Osteocyte (in vitro differentiated cells): ENCODE measurements at regions not wholly inside any gene's neighbourhood (a gene's known extent, or its start where the extent isn't known, plus 50 kb on each side); places are given as distances from the start of the nearest gene placed in this dataset.

Experiments used
- DNase-seq: peaks from one replicate; pipeline ENCODE4 v3.0.0; 2021; ENCODE audit warnings: mixed read lengths; ENCODE audit not compliant: unreplicated experiment; ENCODE audit errors: extremely low spot score
- H3K27ac Mint-ChIP-seq: one replicate; pipeline ENCODE4 v1.8.0; 2021; ENCODE audit warnings: mild to moderate bottlenecking, mixed read lengths; ENCODE audit not compliant: unreplicated experiment
- H3K27me3 Mint-ChIP-seq: one replicate; pipeline ENCODE4 v1.8.0; 2021; ENCODE audit warnings: mixed read lengths; ENCODE audit not compliant: unreplicated experiment
- H3K36me3 Mint-ChIP-seq: one replicate; pipeline ENCODE4 v1.8.0; 2021; ENCODE audit warnings: mixed read lengths; ENCODE audit not compliant: unreplicated experiment
- H3K4me1 Mint-ChIP-seq: one replicate; pipeline ENCODE4 v1.8.0; 2021; ENCODE audit warnings: mixed read lengths; ENCODE audit not compliant: unreplicated experiment
- H3K4me3 Mint-ChIP-seq: one replicate; pipeline ENCODE4 v1.8.0; 2021; ENCODE audit warnings: mild to moderate bottlenecking, moderate library complexity, mixed read lengths; ENCODE audit not compliant: unreplicated experiment
- H3K9me3 Mint-ChIP-seq: one replicate; pipeline ENCODE4 v1.8.0; 2021; ENCODE audit warnings: mixed read lengths; ENCODE audit not compliant: unreplicated experiment
- CTCF ChIP-seq: fragments of 200-600 bp; sonication (generic); IDR thresholded peaks from 2 replicates; pipeline ENCODE4 v1.5.0; 2021; ENCODE audit warnings: antibody characterized with exemption, mild to moderate bottlenecking, moderate library complexity

- TF ChIP-seq CTCF, result no peak
- H3K9me3 Mint-ChIP-seq, result peaks cover 4% of the 10 kb centered on the region
- peaks cover 19% of the 10 kb centered on the region for H3K4me1 Mint-ChIP-seq
- no peaks in the 10 kb centered on the region for H3K27me3 Mint-ChIP-seq
- H3K36me3 Mint-ChIP-seq, result no peaks in the 10 kb centered on the region
- no peak overlapping the region for H3K27ac Mint-ChIP-seq
- no peak overlapping the region for H3K4me3 Mint-ChIP-seq
- peak; percentile 27 for DNase-seq
Observed at GRCh38 chr22:27329131-27329850, 472.3 kb downstream of the MN1 start.

GRCh38 chr22:27329966-27330645 lies 471.4 kb downstream of the MN1 start:
- H3K4me3 Mint-ChIP-seq, result no peak overlapping the region

GRCh38 chr22:27331526-27332281 lies 469.9 kb downstream of the MN1 start:
- peak; percentile 83 for DNase-seq
- Mint-ChIP-seq H3K4me3 (no peak overlapping the region), H3K27ac (no peak overlapping the region)

More at GRCh38 chr22:27329966-27330645, 471.4 kb downstream of the MN1 start:
- Mint-ChIP-seq H3K9me3 (no peaks in the 10 kb centered on the region), H3K4me1 (peaks cover 19% of the 10 kb centered on the region), H3K27me3 (no peaks in the 10 kb centered on the region), H3K36me3 (no peaks in the 10 kb centered on the region), H3K27ac (no peak overlapping the region)
- TF ChIP-seq CTCF, result no peak
- DNase-seq, result peak; percentile 62

GRCh38 chr22:27335102-27335660 lies 466.4 kb downstream of the MN1 start:
- Mint-ChIP-seq H3K4me3 (no peak overlapping the region), H3K36me3 (no peaks in the 10 kb centered on the region)

More at GRCh38 chr22:27331526-27332281, 469.9 kb downstream of the MN1 start:
- Mint-ChIP-seq H3K27me3 (no peaks in the 10 kb centered on the region), H3K9me3 (no peaks in the 10 kb centered on the region), H3K4me1 (peaks cover 26% of the 10 kb centered on the region), H3K36me3 (no peaks in the 10 kb centered on the region)
- TF ChIP-seq CTCF, result peak; percentile 58

More at GRCh38 chr22:27335102-27335660, 466.4 kb downstream of the MN1 start:
- TF ChIP-seq CTCF, result no peak
- H3K27me3 Mint-ChIP-seq, result no peaks in the 10 kb centered on the region
- no peaks in the 10 kb centered on the region for H3K9me3 Mint-ChIP-seq
- H3K27ac Mint-ChIP-seq, result no peak overlapping the region
- peaks cover 21% of the 10 kb centered on the region for H3K4me1 Mint-ChIP-seq
- peak; percentile 57 for DNase-seq
